GM21367 (cell line): ENCODE measurements at regions not wholly inside any gene's neighbourhood (a gene's known extent, or its start where the extent isn't known, plus 50 kb on each side); places are given as distances from the start of the nearest gene placed in this dataset.

Experiments used
- ATAC-seq: cut with Tn5 transposase; IDR thresholded peaks from one replicate; pipeline ENCODE4 v1.9.1; 2021; ENCODE audit not compliant: unreplicated experiment

GRCh38 chr20:57047281-57048026 lies 219.0 kb downstream of the BMP7 start:
- no peak for ATAC-seq

GRCh38 chr20:57048027-57048869 lies 218.2 kb downstream of the BMP7 start:
- no peak for ATAC-seq

DNA sequence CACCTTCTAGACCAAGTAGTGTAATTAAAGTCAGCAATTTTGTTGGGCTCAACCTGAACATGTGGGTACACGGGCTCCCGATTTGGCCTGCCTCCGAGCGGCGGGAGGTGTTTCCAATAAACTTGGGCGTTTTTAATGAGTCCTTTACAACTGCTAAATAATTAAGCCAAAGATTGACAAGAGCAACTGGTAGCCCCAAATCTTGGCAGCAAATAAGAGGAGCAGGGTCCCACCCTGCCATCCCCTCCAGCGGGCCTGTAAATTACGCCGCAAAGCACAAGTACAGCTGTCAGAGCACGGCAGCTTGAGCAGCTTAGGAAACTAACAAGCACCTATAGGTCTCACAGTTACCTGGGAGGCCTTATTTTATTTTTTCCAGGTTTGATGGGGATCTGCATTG lies 217.1 kb downstream of the BMP7 start:
- no peak for ATAC-seq

GRCh38 chr20:57051096-57051495 lies 215.3 kb downstream of the BMP7 start:
- no peak for ATAC-seq

- no peak for ATAC-seq
Measured at GRCh38 chr20:57053067-57053466, 213.4 kb downstream of the BMP7 start.

GRCh38 chr20:57053793-57054552 lies 212.5 kb downstream of the BMP7 start:
- no peak for ATAC-seq

- ATAC-seq: no peak
Measured at GRCh38 chr20:57055345-57055744, 211.1 kb downstream of the BMP7 start.

DNA sequence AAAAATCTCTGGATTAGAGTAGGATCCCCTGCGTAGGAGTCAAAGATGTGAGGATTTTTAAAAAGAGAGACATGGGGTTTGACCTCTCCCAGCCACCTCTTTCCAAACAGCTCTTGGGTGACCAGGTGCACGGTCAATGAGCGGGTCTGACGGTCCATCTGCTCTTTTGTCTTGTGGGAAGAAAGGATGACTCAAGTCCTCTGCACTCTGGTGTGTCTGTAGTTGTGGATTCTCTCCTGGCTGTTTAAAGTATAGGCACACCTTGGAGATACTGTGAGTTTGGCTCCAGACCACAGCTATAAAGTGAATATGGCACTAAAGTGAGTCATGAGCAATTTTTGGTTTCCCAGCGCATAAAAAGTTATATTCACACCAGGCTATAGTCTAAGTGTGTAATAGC lies 209.8 kb downstream of the BMP7 start:
- no peak for ATAC-seq

- ATAC-seq: no peak
Measured at GRCh38 chr20:57059055-57059596, 207.3 kb downstream of the BMP7 start.

DNA sequence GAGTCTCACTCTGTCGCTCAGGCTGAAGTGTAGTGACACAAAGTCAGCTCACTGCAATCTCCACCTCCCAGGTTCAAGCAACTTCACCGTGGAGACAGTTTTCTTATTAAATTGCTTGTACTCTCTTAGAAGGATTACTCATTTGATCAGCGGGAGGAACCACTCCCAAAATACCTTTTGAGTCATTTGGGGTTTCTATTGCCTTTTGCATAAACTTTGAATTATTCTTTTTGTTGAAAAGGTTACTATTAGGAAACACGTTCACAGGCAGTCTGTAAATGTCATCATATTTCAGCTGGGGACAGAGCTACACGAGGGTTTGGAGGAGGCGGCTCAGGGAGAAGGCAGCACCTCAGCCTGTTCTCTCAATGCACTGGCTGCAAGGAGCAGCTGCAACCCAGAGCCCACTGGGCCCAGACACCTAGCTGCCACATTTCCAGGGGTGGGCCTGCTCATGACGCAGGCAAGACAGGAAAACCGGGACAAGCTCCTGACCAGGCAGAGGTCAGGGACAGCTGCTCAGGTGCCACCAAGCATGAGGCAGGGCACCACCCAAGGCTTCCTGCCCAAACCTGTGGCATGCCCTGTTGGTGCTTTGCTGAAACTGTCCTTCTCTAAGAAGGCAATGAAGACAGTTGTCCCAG lies 205.9 kb downstream of the BMP7 start:
- ATAC-seq: no peak

- ATAC-seq: no peak
Measured at GRCh38 chr20:57061051-57061900, 205.2 kb downstream of the BMP7 start.

DNA sequence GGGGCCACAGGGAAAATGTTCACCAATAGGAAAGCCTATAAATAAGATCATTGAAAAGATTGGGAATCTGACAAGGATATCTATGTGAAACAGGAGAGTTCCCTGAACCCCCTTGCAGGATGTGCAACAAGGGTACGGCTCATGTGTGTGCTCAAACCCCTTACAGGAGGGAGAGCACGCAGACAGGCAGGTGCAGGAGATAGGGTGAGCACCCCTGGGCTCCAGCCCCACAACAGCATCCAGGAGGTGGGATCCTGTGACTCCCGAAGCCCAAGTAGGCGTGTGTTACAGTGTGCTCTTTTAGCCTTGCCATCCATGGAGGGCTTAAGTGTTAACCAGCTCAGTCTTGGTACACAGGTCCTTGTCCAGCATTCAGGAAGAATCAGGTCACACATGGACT lies 204.2 kb downstream of the BMP7 start:
- ATAC-seq: no peak

GRCh38 chr20:57062696-57063270 lies 203.7 kb downstream of the BMP7 start:
- no peak for ATAC-seq

DNA sequence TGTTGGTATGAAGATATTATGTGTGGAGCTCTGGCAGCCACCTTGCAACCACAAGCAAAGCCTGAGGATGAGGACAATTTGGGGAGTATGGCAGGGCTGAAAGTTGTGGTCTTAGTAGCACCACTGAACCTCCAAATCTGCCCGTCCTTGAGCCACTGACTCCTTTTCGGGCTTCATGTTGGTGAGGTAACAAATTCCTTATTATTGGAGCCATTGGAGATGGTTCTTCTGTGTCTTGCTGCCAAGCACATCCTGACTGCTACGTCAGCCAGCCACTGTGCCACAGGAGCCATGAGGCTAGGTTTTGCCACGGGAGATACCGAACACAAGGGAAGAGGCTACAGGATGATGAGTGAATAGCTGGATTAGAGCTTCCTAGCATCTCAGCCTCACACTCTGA lies 201.6 kb downstream of the BMP7 start:
- no peak for ATAC-seq

DNA sequence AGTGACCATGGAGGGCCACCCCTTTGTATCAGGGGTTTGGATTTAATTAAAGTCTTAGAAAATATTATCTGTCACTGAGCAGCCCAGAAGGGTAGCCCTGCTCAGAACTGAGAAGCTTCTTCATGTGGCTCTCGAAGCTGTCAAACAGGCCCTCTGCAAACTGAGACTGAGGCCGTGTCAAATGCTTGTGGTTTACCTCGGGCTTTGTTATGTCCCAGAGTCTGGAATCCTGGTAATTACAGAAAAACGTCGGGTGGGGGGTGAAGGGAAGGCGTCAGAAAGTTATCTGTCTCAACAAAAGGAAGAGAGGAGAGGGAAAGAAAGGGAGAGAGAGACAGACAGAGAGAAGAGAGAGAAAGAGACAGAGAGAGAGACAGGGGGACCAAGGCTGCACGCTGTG lies 200.8 kb downstream of the BMP7 start:
- ATAC-seq: no peak

DNA sequence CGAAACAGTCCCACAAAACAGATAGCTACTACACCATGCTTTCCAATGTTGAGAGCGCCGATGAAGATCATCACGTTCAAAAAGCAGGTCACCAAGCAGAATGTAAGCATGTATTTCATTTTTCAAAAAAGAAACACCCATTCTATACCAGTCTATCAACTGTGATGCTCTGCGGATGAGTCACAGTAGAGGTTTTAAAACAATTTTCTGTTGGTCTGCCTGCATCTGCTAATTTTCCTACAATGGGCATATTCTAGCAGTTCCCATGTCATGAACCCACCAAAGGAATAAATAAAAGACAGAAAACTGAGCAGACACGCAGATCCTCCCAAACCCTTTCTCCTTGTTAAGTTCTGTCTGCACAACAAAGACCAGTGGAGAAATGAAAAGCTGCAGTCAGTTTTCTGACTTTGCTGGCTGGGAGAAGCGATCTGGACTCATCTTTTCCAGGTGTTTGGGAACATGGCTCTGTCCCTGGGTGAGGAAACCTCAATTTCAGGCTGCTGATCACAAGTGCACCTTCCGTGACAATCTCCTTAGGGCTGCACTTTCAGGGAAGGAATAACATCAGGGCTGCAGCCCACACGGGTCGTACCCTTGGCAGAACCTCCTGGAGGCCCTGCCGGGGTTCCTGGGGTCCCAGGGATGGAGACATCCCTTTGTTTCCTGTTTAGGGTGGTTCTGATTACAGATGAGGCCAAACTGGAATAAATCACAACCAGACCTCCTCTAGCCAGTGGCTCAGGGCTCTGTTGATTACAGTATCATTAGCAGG lies 200.1 kb downstream of the BMP7 start:
- ATAC-seq: no peak

- no peak for ATAC-seq
Measured at GRCh38 chr20:57069442-57069841, 197.0 kb downstream of the BMP7 start.

DNA sequence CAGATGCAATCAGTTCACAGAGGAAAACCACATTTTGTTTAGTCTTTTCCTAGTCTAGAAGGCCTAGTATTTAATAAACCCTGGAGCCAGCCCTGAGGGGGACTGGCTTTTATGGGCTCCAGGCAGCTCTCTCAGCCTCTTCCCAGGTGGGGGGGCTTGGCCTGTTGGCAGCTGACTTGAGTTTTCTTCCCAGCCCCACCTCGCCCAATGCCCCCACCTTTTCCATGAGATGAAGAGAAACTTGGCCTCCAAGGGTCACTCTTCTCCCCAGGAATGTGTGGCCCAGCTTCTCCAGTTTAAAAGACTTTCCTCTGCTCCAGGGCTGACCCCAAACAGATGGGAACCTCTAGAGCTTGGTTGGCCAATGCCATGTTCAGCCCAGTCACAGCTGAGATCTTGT lies 196.1 kb downstream of the BMP7 start:
- ATAC-seq: no peak

- no peak for ATAC-seq
Measured at GRCh38 chr20:57071283-57071731, 195.1 kb downstream of the BMP7 start.
